ENCODE measurements at regions not wholly inside any gene's neighbourhood (a gene's known extent, or its start where the extent isn't known, plus 50 kb on each side); places are given as distances from the start of the nearest gene placed in this dataset.
A peak's percentile ranks its signal among the peaks of the same experiment; 100 is the strongest.

GRCh38 chr20:17811628-17811965 is 111.8 kb downstream of the BANF2 start:
- no peaks in the 10 kb centered on the region for H3K36me3 ChIP-seq
- DNase-seq (ENCODE audit: low spot score) = no peak
- peaks cover 0 to 36% of the 10 kb centered on the region in 2 donors for H3K4me1 ChIP-seq
- H3K27ac ChIP-seq = no peak overlapping the region
- no peak overlapping the region for H3K4me3 ChIP-seq
- no peaks in the 10 kb centered on the region for H3K9me3 ChIP-seq
- H3K27me3 ChIP-seq = no peaks in the 10 kb centered on the region
- TF ChIP-seq, protein P1, sequence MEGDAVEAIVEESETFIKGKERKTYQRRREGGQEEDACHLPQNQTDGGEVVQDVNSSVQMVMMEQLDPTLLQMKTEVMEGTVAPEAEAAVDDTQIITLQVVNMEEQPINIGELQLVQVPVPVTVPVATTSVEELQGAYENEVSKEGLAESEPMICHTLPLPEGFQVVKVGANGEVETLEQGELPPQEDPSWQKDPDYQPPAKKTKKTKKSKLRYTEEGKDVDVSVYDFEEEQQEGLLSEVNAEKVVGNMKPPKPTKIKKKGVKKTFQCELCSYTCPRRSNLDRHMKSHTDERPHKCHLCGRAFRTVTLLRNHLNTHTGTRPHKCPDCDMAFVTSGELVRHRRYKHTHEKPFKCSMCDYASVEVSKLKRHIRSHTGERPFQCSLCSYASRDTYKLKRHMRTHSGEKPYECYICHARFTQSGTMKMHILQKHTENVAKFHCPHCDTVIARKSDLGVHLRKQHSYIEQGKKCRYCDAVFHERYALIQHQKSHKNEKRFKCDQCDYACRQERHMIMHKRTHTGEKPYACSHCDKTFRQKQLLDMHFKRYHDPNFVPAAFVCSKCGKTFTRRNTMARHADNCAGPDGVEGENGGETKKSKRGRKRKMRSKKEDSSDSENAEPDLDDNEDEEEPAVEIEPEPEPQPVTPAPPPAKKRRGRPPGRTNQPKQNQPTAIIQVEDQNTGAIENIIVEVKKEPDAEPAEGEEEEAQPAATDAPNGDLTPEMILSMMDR (IDR thresholded peaks at IDR 0.05) = no peak

DNA sequence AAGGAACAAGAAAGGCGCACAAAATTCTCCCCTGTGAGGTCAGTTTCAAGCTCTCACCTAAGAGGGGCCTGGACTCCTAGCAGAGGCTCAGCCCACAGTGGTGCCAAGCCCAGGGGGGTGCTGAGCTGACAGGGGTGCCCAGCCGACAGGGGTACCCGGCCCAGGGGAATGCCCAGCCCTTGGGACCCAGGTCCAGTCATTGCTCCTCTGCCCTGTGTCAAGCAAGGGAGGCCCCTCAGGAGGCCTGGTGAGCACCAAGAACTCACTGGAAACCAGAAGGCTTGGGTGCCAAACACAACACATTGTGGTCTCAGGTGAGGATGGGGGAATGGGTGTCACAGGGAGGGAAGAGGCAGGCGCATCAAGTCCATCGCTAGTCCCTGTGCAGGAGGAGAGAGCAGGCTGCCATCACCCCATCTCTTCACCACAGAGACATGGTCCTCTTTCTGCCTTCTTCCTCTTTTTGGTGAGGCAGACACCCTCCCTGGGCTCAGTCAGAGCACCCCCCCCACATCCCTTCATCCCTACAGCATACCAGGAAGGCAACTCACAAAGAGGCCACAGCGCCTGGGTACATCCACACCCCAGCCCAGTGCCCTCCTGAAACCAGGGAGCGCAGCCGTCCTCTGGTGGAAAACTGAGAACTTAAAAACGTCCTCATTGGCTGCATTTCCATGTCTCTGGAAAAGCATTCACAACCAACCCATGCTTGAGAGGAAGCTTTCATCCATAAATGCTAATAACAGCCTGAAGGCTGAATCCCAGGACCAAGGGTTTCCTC is 111.3 kb downstream of the BANF2 start:
- Histone ChIP-seq H3K4me1 (peaks cover 0 to 42% of the 10 kb centered on the region in 2 donors), H3K36me3 (no peaks in the 10 kb centered on the region), H3K9me3 (no peaks in the 10 kb centered on the region), H3K27ac (no peak overlapping the region), H3K4me3 (no peak overlapping the region), H3K27me3 (no peaks in the 10 kb centered on the region)
- DNase-seq (ENCODE audit: low spot score) = no peak
- TF ChIP-seq, protein P1 (IDR thresholded peaks at IDR 0.05) = no peak

- Histone ChIP-seq H3K36me3 (no peaks in the 10 kb centered on the region), H3K4me1 (peaks cover 0 to 43% of the 10 kb centered on the region in 2 donors), H3K27ac (peak overlapping the region; percentile 70 to 75), H3K27me3 (no peaks in the 10 kb centered on the region), H3K9me3 (no peaks in the 10 kb centered on the region), H3K4me3 (no peak overlapping the region)
- TF ChIP-seq, protein P1 (IDR thresholded peaks at IDR 0.05) = no peak
- no peak for DNase-seq (ENCODE audit: low spot score)
Observed at GRCh38 chr20:17810062-17810631, 110.4 kb downstream of the BANF2 start.

DNA sequence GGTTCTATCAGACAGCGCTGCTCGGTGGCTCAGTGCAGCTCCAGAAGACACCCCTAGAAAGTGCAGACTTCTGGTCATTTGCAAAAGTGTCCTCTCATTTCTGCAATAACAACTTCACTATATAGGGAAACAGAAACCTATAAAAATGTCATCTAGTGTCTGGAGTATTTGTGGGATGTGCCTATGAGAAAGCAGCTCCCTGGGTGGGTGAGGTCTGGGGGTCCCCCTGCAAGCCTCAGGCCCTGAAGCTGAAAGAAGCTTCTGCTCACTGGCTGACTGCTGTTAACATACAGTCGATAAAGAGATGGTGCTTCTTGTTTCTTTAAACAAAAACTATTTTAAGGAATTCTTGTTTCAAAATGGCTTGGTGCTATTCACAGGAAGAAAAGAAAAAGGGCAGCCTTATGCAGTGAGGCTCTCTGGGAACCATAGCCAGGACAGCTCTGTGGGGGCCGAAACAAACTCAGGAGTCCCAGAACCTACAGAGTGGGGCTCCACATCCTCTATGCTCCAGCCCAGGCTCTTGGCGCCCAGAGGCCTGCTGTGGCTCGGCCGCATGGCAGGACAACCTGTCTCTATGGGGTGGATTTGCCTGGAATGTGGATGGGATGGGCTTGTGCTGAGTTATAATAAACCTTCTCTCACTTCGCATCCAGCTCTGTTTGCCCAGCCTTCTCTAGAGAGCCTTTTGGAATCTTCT is 109.7 kb downstream of the BANF2 start:
- H3K27me3 ChIP-seq = no peaks in the 10 kb centered on the region
- no peak for DNase-seq (ENCODE audit: low spot score)
- peak overlapping the region; percentile 70 to 75 for H3K27ac ChIP-seq
- H3K36me3 ChIP-seq = no peaks in the 10 kb centered on the region
- no peaks in the 10 kb centered on the region for H3K9me3 ChIP-seq
- TF ChIP-seq, protein P1 (IDR thresholded peaks at IDR 0.05) = no peak
- H3K4me1 ChIP-seq = peaks cover 0 to 43% of the 10 kb centered on the region in 2 donors
- H3K4me3 ChIP-seq = no peak overlapping the region

DNA sequence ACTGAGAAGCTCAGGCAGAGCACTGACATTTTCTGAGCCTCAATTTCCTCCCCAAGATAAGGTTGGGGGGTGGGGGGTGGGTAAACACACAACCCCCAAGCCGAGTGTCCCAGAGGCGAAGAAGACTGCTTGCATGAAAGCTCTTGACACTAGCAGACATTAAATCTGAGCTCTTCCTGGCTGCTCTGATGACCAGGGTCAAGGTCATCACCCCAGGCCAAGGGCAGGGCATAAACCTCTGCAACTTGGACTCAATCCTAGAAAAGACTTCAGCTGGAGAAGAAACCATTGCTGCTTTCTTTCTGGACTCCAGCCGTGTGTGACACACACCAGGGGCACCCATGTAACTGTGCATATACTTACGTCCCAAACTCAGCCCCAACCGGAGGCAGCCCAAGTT is 109.0 kb downstream of the BANF2 start:
- Histone ChIP-seq H3K4me3 (no peak overlapping the region), H3K4me1 (peaks cover 0 to 43% of the 10 kb centered on the region in 2 donors), H3K27me3 (no peaks in the 10 kb centered on the region), H3K36me3 (no peaks in the 10 kb centered on the region), H3K27ac (peak overlapping the region; percentile 70 to 75), H3K9me3 (no peaks in the 10 kb centered on the region)
- no peak for DNase-seq (ENCODE audit: low spot score)
- TF ChIP-seq, protein P1 (IDR thresholded peaks at IDR 0.05) = no peak

All from right atrium auricular region (tissue), 2 donors.